ENCODE measurements at regions not wholly inside any gene's neighbourhood (a gene's known extent, or its start where the extent isn't known, plus 50 kb on each side); places are given as distances from the start of the nearest gene placed in this dataset.

GRCh38 chr7:131103997-131104396 is 223.7 kb upstream of the MKLN1 start:
- TF ChIP-seq POLR2A (IDR thresholded peaks at IDR 0.05) (peak in 1 of 2 donors; percentile 5), CTCF (IDR thresholded peaks at IDR 0.05) (no peak)
